HUES6 (cell line): ENCODE measurements at regions not wholly inside any gene's neighbourhood (a gene's known extent, or its start where the extent isn't known, plus 50 kb on each side); places are given as distances from the start of the nearest gene placed in this dataset.

Experiments used
- H3K27ac ChIP-seq: 2 replicates; pipeline ENCODE4 v1.7.0; 2013; ENCODE audit warnings: low read depth, mild to moderate bottlenecking, low read length, inconsistent platforms
- H3K27me3 ChIP-seq: 2 replicates; pipeline ENCODE4 v1.6.1; 2013; ENCODE audit warnings: low read length; ENCODE audit not compliant: control insufficient read depth, insufficient read depth
- H3K36me3 ChIP-seq: 2 replicates; pipeline ENCODE4 v1.6.1; 2013; ENCODE audit warnings: low read length; ENCODE audit not compliant: control insufficient read depth, insufficient read depth
- H3K4me1 ChIP-seq: 2 replicates; pipeline ENCODE4 v1.6.1; 2013; ENCODE audit warnings: low read length; ENCODE audit not compliant: control insufficient read depth, insufficient read depth
- H3K4me3 ChIP-seq: 2 replicates; pipeline ENCODE4 v1.5.1; 2013; ENCODE audit warnings: low read depth, low read length
- H3K9ac ChIP-seq: one replicate; pipeline ENCODE4 v1.6.1; 2013; ENCODE audit warnings: mild to moderate bottlenecking, low read length
- H3K9me3 ChIP-seq: 2 replicates; pipeline ENCODE4 v1.6.1; 2013; ENCODE audit warnings: low read depth, low read length; ENCODE audit not compliant: control insufficient read depth, insufficient read depth

- Histone ChIP-seq H3K36me3 (no peaks in the 10 kb centered on the region), H3K9ac (no peak overlapping the region), H3K27me3 (no peaks in the 10 kb centered on the region), H3K4me3 (no peak overlapping the region), H3K27ac (no peak overlapping the region), H3K4me1 (no peaks in the 10 kb centered on the region), H3K9me3 (no peaks in the 10 kb centered on the region)
Measured at GRCh38 chr2:185374878-185375277, 363.7 kb upstream of the FSIP2 start.

- Histone ChIP-seq H3K4me3 (no peak overlapping the region), H3K9ac (no peak overlapping the region), H3K4me1 (no peaks in the 10 kb centered on the region), H3K9me3 (no peaks in the 10 kb centered on the region), H3K27ac (no peak overlapping the region), H3K27me3 (no peaks in the 10 kb centered on the region), H3K36me3 (no peaks in the 10 kb centered on the region)
Measured at GRCh38 chr2:185375731-185376130, 362.9 kb upstream of the FSIP2 start.

DNA sequence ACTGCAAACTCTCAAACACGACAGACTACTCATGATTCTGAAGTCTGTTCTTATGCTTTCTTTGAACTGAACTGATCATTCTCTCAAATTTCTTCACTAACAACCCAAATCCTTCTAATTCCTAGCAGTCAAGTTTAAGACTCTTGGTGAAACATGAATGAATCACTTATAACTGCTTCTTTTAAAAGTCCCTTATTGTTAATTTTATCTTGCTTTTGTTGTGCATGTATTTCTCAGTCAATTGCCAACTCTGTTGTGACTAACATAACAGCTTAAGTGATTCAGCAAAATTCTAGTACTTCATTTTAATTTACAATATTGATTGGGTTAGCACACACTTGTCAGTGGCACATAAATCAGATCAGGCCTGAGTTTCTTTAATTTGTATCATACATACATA lies 357.0 kb upstream of the FSIP2 start:
- no peaks in the 10 kb centered on the region for H3K4me1 ChIP-seq
- no peaks in the 10 kb centered on the region for H3K27me3 ChIP-seq
- no peak overlapping the region; the same call in 1 of the 2 replicates for H3K27ac ChIP-seq
- H3K4me3 ChIP-seq, result no peak overlapping the region
- H3K9me3 ChIP-seq, result no peaks in the 10 kb centered on the region
- H3K36me3 ChIP-seq, result no peaks in the 10 kb centered on the region
- H3K9ac ChIP-seq, result no peak overlapping the region

GRCh38 chr2:185384822-185385560 lies 353.6 kb upstream of the FSIP2 start:
- Histone ChIP-seq H3K27ac (no peak overlapping the region), H3K4me1 (no peaks in the 10 kb centered on the region), H3K9ac (no peak overlapping the region), H3K4me3 (no peak overlapping the region), H3K9me3 (no peaks in the 10 kb centered on the region), H3K27me3 (no peaks in the 10 kb centered on the region), H3K36me3 (no peaks in the 10 kb centered on the region)

GRCh38 chr2:185388226-185388625 lies 350.4 kb upstream of the FSIP2 start:
- H3K4me1 ChIP-seq, result no peaks in the 10 kb centered on the region
- H3K36me3 ChIP-seq, result no peaks in the 10 kb centered on the region
- no peak overlapping the region for H3K9ac ChIP-seq
- no peaks in the 10 kb centered on the region for H3K27me3 ChIP-seq
- H3K4me3 ChIP-seq, result no peak overlapping the region
- no peaks in the 10 kb centered on the region for H3K9me3 ChIP-seq
- no peak overlapping the region for H3K27ac ChIP-seq

DNA sequence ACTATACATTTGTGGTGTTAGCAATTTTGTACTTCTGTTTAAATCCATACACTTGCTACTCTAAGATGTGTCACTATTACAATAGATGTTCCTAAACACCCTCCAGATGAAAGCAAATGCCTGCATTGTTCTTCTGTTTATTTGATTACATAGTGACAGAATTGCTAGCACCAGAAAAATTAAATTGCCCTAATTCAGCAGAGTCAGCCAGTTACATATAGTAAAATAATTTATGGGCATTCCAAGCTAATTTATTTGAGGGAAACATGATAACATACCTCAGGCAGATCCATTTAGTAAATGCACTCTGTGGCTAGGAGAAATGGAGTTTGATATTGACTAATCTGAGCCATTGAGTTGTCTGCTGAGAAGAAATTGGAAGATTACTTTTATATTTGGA lies 347.1 kb upstream of the FSIP2 start:
- Histone ChIP-seq H3K27ac (no peak overlapping the region), H3K27me3 (no peaks in the 10 kb centered on the region), H3K9me3 (no peaks in the 10 kb centered on the region), H3K4me3 (no peak overlapping the region), H3K9ac (no peak overlapping the region), H3K4me1 (no peaks in the 10 kb centered on the region), H3K36me3 (no peaks in the 10 kb centered on the region)

- H3K9me3 ChIP-seq, result no peaks in the 10 kb centered on the region
- no peak overlapping the region for H3K27ac ChIP-seq
- H3K4me3 ChIP-seq, result no peak overlapping the region
- no peaks in the 10 kb centered on the region for H3K4me1 ChIP-seq
- no peaks in the 10 kb centered on the region for H3K27me3 ChIP-seq
- no peaks in the 10 kb centered on the region for H3K36me3 ChIP-seq
- no peak overlapping the region for H3K9ac ChIP-seq
Measured at GRCh38 chr2:185393091-185393490, 345.5 kb upstream of the FSIP2 start.

DNA sequence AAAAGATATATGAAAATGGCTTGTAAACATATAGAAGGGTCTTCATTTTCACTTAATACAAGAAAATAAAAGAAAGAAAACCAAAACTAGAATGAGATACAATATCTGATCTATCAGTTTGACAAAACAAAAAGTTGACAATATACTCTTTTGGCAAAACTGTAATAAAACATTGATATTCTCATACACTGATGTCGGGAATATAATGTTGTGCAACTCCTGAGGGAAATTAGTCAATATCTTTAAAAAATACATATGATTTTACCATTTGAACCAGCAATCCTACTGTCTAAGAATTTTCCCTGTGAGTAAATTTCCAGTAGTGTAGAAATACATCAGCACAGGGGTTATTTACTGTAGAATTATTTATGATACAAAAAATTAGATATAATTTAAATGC lies 336.1 kb upstream of the FSIP2 start:
- no peak overlapping the region for H3K27ac ChIP-seq
- no peak overlapping the region for H3K9ac ChIP-seq
- H3K36me3 ChIP-seq, result no peaks in the 10 kb centered on the region
- H3K4me3 ChIP-seq, result no peak overlapping the region
- no peaks in the 10 kb centered on the region for H3K27me3 ChIP-seq
- no peaks in the 10 kb centered on the region for H3K9me3 ChIP-seq
- H3K4me1 ChIP-seq, result no peaks in the 10 kb centered on the region

- Histone ChIP-seq H3K9ac (no peak overlapping the region), H3K9me3 (no peaks in the 10 kb centered on the region), H3K4me3 (no peak overlapping the region), H3K27me3 (no peaks in the 10 kb centered on the region), H3K27ac (no peak overlapping the region), H3K36me3 (no peaks in the 10 kb centered on the region), H3K4me1 (no peaks in the 10 kb centered on the region)
Measured at GRCh38 chr2:185404578-185404977, 334.0 kb upstream of the FSIP2 start.

DNA sequence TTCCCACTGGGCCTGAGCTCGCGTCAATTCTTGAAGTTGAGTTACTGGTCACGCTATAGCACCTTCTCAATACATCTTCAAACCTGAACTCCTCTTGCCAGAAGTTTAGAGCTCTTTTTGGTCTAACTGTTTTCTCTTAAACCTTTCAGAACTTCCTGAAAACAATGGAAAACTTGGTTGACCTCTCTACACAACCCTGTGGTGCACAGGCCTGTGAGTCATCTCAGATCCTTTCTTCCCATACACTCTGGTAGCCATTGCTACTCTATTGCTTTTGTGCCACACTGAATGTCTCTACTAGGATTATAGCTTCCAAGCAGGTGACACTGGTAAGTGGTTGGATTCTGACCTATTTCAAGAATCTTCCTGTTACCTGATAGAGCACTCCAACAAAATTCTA lies 321.5 kb upstream of the FSIP2 start:
- Histone ChIP-seq H3K4me1 (no peaks in the 10 kb centered on the region), H3K27ac (no peak overlapping the region), H3K9ac (no peak overlapping the region), H3K4me3 (no peak overlapping the region), H3K27me3 (no peaks in the 10 kb centered on the region), H3K9me3 (no peaks in the 10 kb centered on the region), H3K36me3 (no peaks in the 10 kb centered on the region)

DNA sequence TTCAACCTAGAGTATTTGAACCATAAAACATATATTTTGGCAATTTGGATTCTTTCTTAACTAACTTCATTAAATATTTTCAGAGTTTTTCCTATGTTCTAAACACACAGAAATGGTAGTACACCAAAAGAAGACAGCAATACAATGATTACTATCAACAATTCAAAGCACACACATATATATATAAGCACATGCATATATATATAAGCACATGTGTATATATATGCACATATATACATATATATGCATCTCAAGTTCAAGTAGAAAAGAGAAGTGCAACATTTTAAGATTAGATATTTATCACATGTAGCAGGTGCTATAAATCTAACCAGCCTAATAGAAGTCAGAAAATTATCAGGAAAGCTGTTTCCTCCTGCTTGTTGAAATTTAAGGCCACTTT lies 320.9 kb upstream of the FSIP2 start:
- Histone ChIP-seq H3K4me3 (no peak overlapping the region), H3K9ac (no peak overlapping the region), H3K27me3 (no peaks in the 10 kb centered on the region), H3K9me3 (no peaks in the 10 kb centered on the region), H3K4me1 (no peaks in the 10 kb centered on the region), H3K27ac (no peak overlapping the region), H3K36me3 (no peaks in the 10 kb centered on the region)
